ENCODE measurements at regions not wholly inside any gene's neighbourhood (a gene's known extent, or its start where the extent isn't known, plus 50 kb on each side); places are given as distances from the start of the nearest gene placed in this dataset.
A peak's percentile ranks its signal among the peaks of the same experiment; 100 is the strongest.

- intact Hi-C loops (cut with DNase I; ENCODE audit: low total_unique reads) (no loop called here), in situ Hi-C loops (cut with MboI; ENCODE audit: low sequenced_read_pairs in 4 of 4) (no loop called here)
- ATAC-seq = no peak
- H3K9me3 ChIP-seq = no peaks in the 10 kb centered on the region
- H3K27ac ChIP-seq = no peak overlapping the region
- no peaks in the 10 kb centered on the region for H3K4me1 ChIP-seq
- no peak for DNase-seq
- H3K36me3 ChIP-seq = no peaks in the 10 kb centered on the region
- no peak overlapping the region for H3K4me3 ChIP-seq
- H3K27me3 ChIP-seq = no peaks in the 10 kb centered on the region
- no peak for TF ChIP-seq POLR2A (IDR thresholded peaks at IDR 0.05)
- TF ChIP-seq, protein P1, sequence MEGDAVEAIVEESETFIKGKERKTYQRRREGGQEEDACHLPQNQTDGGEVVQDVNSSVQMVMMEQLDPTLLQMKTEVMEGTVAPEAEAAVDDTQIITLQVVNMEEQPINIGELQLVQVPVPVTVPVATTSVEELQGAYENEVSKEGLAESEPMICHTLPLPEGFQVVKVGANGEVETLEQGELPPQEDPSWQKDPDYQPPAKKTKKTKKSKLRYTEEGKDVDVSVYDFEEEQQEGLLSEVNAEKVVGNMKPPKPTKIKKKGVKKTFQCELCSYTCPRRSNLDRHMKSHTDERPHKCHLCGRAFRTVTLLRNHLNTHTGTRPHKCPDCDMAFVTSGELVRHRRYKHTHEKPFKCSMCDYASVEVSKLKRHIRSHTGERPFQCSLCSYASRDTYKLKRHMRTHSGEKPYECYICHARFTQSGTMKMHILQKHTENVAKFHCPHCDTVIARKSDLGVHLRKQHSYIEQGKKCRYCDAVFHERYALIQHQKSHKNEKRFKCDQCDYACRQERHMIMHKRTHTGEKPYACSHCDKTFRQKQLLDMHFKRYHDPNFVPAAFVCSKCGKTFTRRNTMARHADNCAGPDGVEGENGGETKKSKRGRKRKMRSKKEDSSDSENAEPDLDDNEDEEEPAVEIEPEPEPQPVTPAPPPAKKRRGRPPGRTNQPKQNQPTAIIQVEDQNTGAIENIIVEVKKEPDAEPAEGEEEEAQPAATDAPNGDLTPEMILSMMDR (IDR thresholded peaks at IDR 0.05 in 4 of 5, conservative IDR thresholded peaks at IDR 0.05 in 1 of 5) = no peak
Observed at GRCh38 chr4:156217236-156217635, 263.6 kb upstream of the CTSO start.

DNA sequence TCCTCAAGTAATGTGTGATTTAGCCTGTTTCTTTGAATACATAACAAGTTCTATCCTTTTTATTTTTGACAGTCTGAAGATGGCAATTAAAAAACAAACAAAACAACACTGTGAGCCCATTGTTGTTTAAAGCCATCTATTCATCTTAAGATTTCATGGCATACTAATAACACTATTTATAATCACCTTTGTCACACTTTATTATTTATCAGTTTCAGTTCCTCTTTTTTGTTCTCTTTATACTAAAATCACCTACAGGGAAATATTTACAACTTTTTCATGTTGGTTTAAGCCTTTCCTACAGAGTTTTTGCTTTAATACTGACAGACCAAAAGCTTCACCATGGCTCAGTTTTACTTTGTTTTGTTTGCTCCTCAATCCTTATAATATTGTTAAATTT is 247.4 kb upstream of the CTSO start:
- Histone ChIP-seq H3K9me3 (no peaks in the 10 kb centered on the region), H3K4me3 (no peak overlapping the region), H3K36me3 (no peaks in the 10 kb centered on the region), H3K4me1 (no peaks in the 10 kb centered on the region), H3K27me3 (no peaks in the 10 kb centered on the region), H3K27ac (no peak overlapping the region)
- ATAC-seq (no peak), DNase-seq (no peak)
- in situ Hi-C loops (cut with MboI; ENCODE audit: low sequenced_read_pairs in 4 of 4) (no loop called here), intact Hi-C loops (cut with DNase I; ENCODE audit: low total_unique reads) (no loop called here)
- TF ChIP-seq POLR2A (IDR thresholded peaks at IDR 0.05) = no peak
- TF ChIP-seq, protein P1 (IDR thresholded peaks at IDR 0.05 in 4 of 5, conservative IDR thresholded peaks at IDR 0.05 in 1 of 5) = no peak

- peaks cover 0 to 5% of the 10 kb centered on the region in 2 donors for H3K4me1 ChIP-seq
- H3K4me3 ChIP-seq = no peak overlapping the region
- H3K27me3 ChIP-seq = no peaks in the 10 kb centered on the region
- TF ChIP-seq, protein P1 (IDR thresholded peaks at IDR 0.05 in 4 of 5, conservative IDR thresholded peaks at IDR 0.05 in 1 of 5) = no peak
- no peak for TF ChIP-seq POLR2A (IDR thresholded peaks at IDR 0.05)
- no peaks in the 10 kb centered on the region for H3K9me3 ChIP-seq
- in situ Hi-C loops (cut with MboI; ENCODE audit: low sequenced_read_pairs in 4 of 4) (no loop called here), intact Hi-C loops (cut with DNase I; ENCODE audit: low total_unique reads) (no loop called here)
- H3K27ac ChIP-seq = no peak overlapping the region
- H3K36me3 ChIP-seq = no peaks in the 10 kb centered on the region
- DNase-seq (no peak), ATAC-seq (no peak)
Observed at GRCh38 chr4:156198511-156198910, 244.8 kb upstream of the CTSO start.

DNA sequence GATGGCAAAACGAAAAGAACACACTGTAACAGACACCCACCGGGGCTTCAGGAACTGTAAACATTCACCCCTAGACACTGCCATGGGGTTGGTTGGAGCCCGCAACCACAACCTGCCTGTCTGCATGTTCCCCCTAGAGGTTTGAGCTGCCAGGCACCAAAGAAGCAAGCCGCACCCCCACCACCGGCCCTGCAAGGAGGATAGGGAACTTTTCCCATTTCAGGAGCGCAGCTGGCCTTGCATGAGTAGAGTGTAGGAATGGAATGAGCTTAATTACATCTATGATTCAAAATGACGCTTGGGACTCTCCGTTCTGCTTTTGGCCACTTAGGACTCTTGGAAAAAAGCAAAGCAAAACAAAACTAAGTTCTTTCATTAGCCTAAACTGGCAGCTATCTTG is 243.6 kb upstream of the CTSO start:
- Histone ChIP-seq H3K36me3 (no peaks in the 10 kb centered on the region), H3K27ac (no peak overlapping the region), H3K4me3 (no peak overlapping the region), H3K4me1 (peaks cover 0 to 5% of the 10 kb centered on the region in 2 donors), H3K9me3 (no peaks in the 10 kb centered on the region), H3K27me3 (no peaks in the 10 kb centered on the region)
- in situ Hi-C loops (cut with MboI; ENCODE audit: low sequenced_read_pairs in 4 of 4) = no loop called here
- intact Hi-C loops (cut with DNase I; ENCODE audit: low total_unique reads) = no loop called here
- ATAC-seq = peak in 1 of 2 donors; percentile 30
- TF ChIP-seq POLR2A (IDR thresholded peaks at IDR 0.05) = no peak
- TF ChIP-seq, protein P1 (IDR thresholded peaks at IDR 0.05 in 4 of 5, conservative IDR thresholded peaks at IDR 0.05 in 1 of 5) = no peak
- no peak for DNase-seq

GRCh38 chr4:156196722-156197121 is 243.1 kb upstream of the CTSO start:
- intact Hi-C loops (cut with DNase I; ENCODE audit: low total_unique reads) = no loop called here
- Histone ChIP-seq H3K4me1 (peaks cover 0 to 5% of the 10 kb centered on the region in 2 donors), H3K4me3 (no peak overlapping the region), H3K36me3 (no peaks in the 10 kb centered on the region), H3K9me3 (no peaks in the 10 kb centered on the region), H3K27ac (no peak overlapping the region), H3K27me3 (no peaks in the 10 kb centered on the region)
- DNase-seq = no peak
- TF ChIP-seq, protein P1 (IDR thresholded peaks at IDR 0.05 in 4 of 5, conservative IDR thresholded peaks at IDR 0.05 in 1 of 5) = no peak
- TF ChIP-seq POLR2A (IDR thresholded peaks at IDR 0.05) = no peak
- no peak for ATAC-seq
- in situ Hi-C loops (cut with MboI; ENCODE audit: low sequenced_read_pairs in 4 of 4) = no loop called here

Measured in gastrocnemius medialis (tissue), 4 donors.